Keratinocyte (primary cell): ENCODE measurements at regions not wholly inside any gene's neighbourhood (a gene's known extent, or its start where the extent isn't known, plus 50 kb on each side); places are given as distances from the start of the nearest gene placed in this dataset.
"Not testable (repeated sequence)": the region's sequence is repeated elsewhere in the genome, so short reads cannot be mapped to it uniquely, and the experiment has no call there.

ENCODE experiments used
- DNase-seq: peaks from one replicate; pipeline ENCODE4 v3.0.0-alpha.2; 2011; ENCODE audit warnings: low read depth, missing footprints, low spot score
- FAIRE-seq: peaks from 2 replicates; lab custom pipeline; 2011; peaks lifted over from hg19 to GRCh38; lab: Jason Lieb, UNC
- H2AFZ ChIP-seq: 2 replicates; pipeline ENCODE4 v1.6.0; 2012; ENCODE audit warnings: low read length, control low read depth, inconsistent platforms; ENCODE audit not compliant: control insufficient read depth
- H3K27ac ChIP-seq: 2 replicates; pipeline ENCODE4 v1.5.1; 2011; ENCODE audit warnings: low read length; ENCODE audit not compliant: control insufficient read depth, insufficient read depth
- H3K27me3 ChIP-seq: 3 replicates; pipeline ENCODE4 v1.6.0; 2011; ENCODE audit warnings: low read length; ENCODE audit not compliant: control insufficient read depth, insufficient read depth; ENCODE audit errors: extremely low read depth
- H3K36me3 ChIP-seq, 2 experiments: 2 replicates in 1 of 2; 3 replicates in 1 of 2; pipeline ENCODE4 v1.5.1; 2011; ENCODE audit warnings: low read length in 2 of 2, mild to moderate bottlenecking in 1 of 2; ENCODE audit not compliant: control insufficient read depth in 2 of 2, insufficient read depth in 2 of 2; ENCODE audit errors: extremely low read depth in 1 of 2
- H3K4me1 ChIP-seq: 3 replicates; pipeline ENCODE4 v1.5.1; 2011; ENCODE audit warnings: low read length; ENCODE audit not compliant: control insufficient read depth, insufficient read depth; ENCODE audit errors: extremely low read depth
- H3K4me2 ChIP-seq: 3 replicates; pipeline ENCODE4 v1.6.0; 2011; ENCODE audit warnings: low read depth, low read length; ENCODE audit not compliant: control insufficient read depth, insufficient read depth; ENCODE audit errors: extremely low read depth
- H3K4me3 ChIP-seq, 3 experiments: fragments of 200-600 bp in 1 of 3; sonication (generic) in 1 of 3; 2 replicates in 2 of 3; 3 replicates in 1 of 3; pipeline ENCODE4 v1.5.1; 2011 to 2016; ENCODE audit warnings: low read length in 3 of 3, mild to moderate bottlenecking in 3 of 3, control low read depth in 2 of 3, inconsistent platforms in 1 of 3, low read depth in 1 of 3, mixed read lengths in 1 of 3, mixed run types in 1 of 3, moderate library complexity in 1 of 3; ENCODE audit not compliant: control insufficient read depth in 2 of 3, insufficient read depth in 2 of 3; ENCODE audit errors: extremely low read depth in 1 of 3
- H3K79me2 ChIP-seq: 2 replicates; pipeline ENCODE4 v1.6.0; 2012; ENCODE audit warnings: low read length; ENCODE audit not compliant: control insufficient read depth, insufficient read depth
- H3K9ac ChIP-seq: 3 replicates; pipeline ENCODE4 v1.6.0; 2011; ENCODE audit warnings: low read length; ENCODE audit not compliant: control insufficient read depth, insufficient read depth; ENCODE audit errors: extremely low read depth
- H3K9me1 ChIP-seq: 3 replicates; pipeline ENCODE4 v1.6.0; 2011; ENCODE audit warnings: low read length; ENCODE audit not compliant: control insufficient read depth, insufficient read depth; ENCODE audit errors: extremely low read depth
- H3K9me3 ChIP-seq: 2 replicates; pipeline ENCODE4 v1.5.1; 2012; ENCODE audit warnings: low read depth, low read length; ENCODE audit not compliant: control insufficient read depth
- H4K20me1 ChIP-seq: 3 replicates; pipeline ENCODE4 v1.6.0; 2011; ENCODE audit warnings: low read length; ENCODE audit not compliant: control insufficient read depth, insufficient read depth; ENCODE audit errors: extremely low read depth
- CTCF ChIP-seq, 3 experiments: IDR thresholded peaks in 1 of 3; conservative IDR thresholded peaks in 1 of 3; optimal IDR thresholded peaks in 1 of 3; 2 replicates in 2 of 3; 3 replicates in 1 of 3; pipeline versions ENCODE3 to v1.5.1; 2011; ENCODE audit warnings: low read length in 3 of 3, mild to moderate bottlenecking in 3 of 3, moderate library complexity in 2 of 3, control low read depth in 1 of 3, inconsistent platforms in 1 of 3; ENCODE audit not compliant: insufficient read depth in 2 of 3; ENCODE audit errors: extremely low read depth in 1 of 3
- EZH2 ChIP-seq: IDR thresholded peaks from one replicate; pipeline ENCODE4 v1.6.1; 2012; ENCODE audit warnings: inconsistent platforms, mild to moderate bottlenecking, low read length, moderate library complexity
- dilution Hi-C: fragments of 300-500 bp; cut with MboI; formaldehyde crosslinking; loops from one replicate; pipeline ENCODE4 v1.7.0; 2020; ENCODE audit warnings: low sequenced_read_pairs; ENCODE audit not compliant: extremely low pct_ligation_motif_present

DNA sequence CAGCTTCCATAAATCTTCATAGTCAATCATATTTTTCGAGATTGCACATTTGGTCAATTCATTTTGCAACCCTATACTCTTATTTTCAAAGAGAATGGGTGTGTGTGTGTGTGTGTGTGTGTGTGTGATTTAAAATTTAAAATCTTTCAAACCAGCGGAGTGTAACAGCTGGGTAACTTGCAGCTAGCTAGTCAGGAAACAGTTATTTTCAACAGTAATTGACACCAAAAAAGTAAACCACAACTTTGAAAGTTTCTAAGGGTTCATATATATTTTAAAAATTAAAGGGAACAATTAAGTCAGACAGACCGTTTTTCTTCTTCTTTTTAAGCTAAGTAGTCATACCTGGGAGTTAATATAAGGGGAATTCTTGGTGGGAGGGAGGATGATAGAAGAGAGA, 57.0 kb downstream of the PRR18 start:
- Histone ChIP-seq H3K4me1 (no peaks in the 10 kb centered on the region), H3K79me2 (no peaks in the 10 kb centered on the region), H3K4me2 (no peak overlapping the region), H3K27me3 (peaks cover 13% of the 10 kb centered on the region), H3K9me1 (no peaks in the 10 kb centered on the region), H3K4me3 (no peak overlapping the region), H3K36me3 (no peaks in the 10 kb centered on the region), H3K9ac (no peak overlapping the region), H2AFZ (no peak overlapping the region), H4K20me1 (no peaks in the 10 kb centered on the region), H3K27ac (no peak overlapping the region), H3K9me3 (no peaks in the 10 kb centered on the region)
- no peak for TF ChIP-seq EZH2
- no peak for TF ChIP-seq CTCF (optimal IDR thresholded peaks at IDR 0.05 in 1 of 3, IDR thresholded peaks at IDR 0.05 in 1 of 3, conservative IDR thresholded peaks at IDR 0.05 in 1 of 3; ENCODE audit: extremely low read depth in 1 of 3, insufficient read depth in 2 of 3, low read length in 3 of 3)
- no peak for FAIRE-seq
- dilution Hi-C loops, result no loop called here
- no peak for DNase-seq

DNA sequence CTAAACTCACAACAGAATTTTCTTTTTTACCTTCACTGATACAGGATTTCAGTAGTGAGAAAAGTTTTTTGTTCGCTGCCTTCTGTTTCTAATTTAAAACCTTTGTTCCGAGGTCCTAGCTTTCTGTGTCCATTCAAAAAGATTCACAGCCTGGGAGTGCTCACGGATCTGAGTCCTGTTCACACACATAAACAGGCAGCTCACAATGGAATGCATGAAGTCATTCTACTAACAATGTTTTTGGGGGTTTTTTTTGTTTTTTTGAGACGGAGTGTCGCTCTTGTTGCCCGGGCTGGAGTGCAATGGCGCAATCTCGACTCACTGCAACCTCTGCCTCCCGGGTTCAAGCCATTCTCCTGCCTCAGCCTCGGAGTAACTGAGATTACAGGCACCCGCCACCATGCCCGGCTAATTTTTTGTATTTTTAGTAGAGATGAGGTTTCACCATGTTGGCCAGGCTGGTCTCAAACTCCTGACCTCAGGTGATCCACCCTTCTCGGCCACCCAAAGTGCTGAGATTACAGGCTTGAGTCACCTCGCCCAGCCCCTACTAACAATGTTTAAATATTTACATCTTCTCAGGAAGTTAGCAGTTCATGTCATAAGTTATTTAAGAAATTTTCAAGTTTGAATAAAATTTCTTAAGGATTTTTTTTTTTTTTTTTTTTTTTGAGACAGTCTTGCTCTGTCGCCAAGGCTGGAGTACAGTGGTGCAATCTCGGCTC, 59.0 kb downstream of the PRR18 start:
- H2AFZ ChIP-seq, H3K9me1 ChIP-seq, H3K9ac ChIP-seq, H3K4me2 ChIP-seq, DNase-seq, H4K20me1 ChIP-seq, H3K27ac ChIP-seq, H3K9me3 ChIP-seq, H3K4me1 ChIP-seq, H3K4me3 ChIP-seq, H3K36me3 ChIP-seq, H3K79me2 ChIP-seq, FAIRE-seq, dilution Hi-C loops: not testable (repeated sequence)
- peaks cover 12% of the 10 kb centered on the region for H3K27me3 ChIP-seq

GRCh38 chr6:166245148-166245547, 63.0 kb downstream of the PRR18 start:
- no peak for TF ChIP-seq CTCF (optimal IDR thresholded peaks at IDR 0.05 in 1 of 3, IDR thresholded peaks at IDR 0.05 in 1 of 3, conservative IDR thresholded peaks at IDR 0.05 in 1 of 3; ENCODE audit: extremely low read depth in 1 of 3, insufficient read depth in 2 of 3, low read length in 3 of 3)
- TF ChIP-seq EZH2, result no peak
- Histone ChIP-seq H3K4me1 (no peaks in the 10 kb centered on the region), H3K27ac (no peak overlapping the region), H3K79me2 (no peaks in the 10 kb centered on the region), H3K9ac (no peak overlapping the region), H4K20me1 (no peaks in the 10 kb centered on the region), H2AFZ (no peak overlapping the region), H3K4me3 (no peak overlapping the region), H3K9me1 (no peaks in the 10 kb centered on the region), H3K36me3 (no peaks in the 10 kb centered on the region), H3K9me3 (no peaks in the 10 kb centered on the region), H3K4me2 (no peak overlapping the region), H3K27me3 (no peaks in the 10 kb centered on the region)
- FAIRE-seq (no peak), DNase-seq (no peak)
- dilution Hi-C loops, result no loop called here
